ENCODE measurements at regions not wholly inside any gene's neighbourhood (a gene's known extent, or its start where the extent isn't known, plus 50 kb on each side); places are given as distances from the start of the nearest gene placed in this dataset.

DNA sequence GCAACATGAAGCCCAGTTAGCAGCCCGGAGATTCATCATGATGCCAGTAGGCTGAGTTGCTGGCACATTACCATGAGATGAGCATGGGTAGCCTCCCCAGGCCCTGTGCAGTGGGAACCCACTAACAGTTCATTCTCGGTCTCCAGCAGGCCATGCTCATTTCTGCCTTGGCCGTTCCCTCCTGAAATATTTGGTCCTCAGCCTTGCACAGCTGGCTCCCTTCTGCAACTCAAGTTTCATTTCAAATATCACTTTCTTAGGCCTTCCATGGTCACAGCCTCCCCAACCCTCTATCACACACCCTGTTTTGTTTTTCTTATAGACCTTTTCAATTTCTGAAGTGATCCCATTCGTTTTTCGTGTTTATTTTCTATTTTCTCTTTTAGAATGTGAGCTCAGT is 125.4 kb upstream of the VLDLR start:
- TF ChIP-seq EZH2phosphoT487 (IDR thresholded peaks at IDR 0.05; ENCODE audit: insufficient read depth, low read depth) (no peak), EZH2 (IDR thresholded peaks at IDR 0.05; ENCODE audit: insufficient read depth, poor library complexity, severe bottlenecking) (no peak)

Data from GM23248 (cell line).